ENCODE measurements at regions not wholly inside any gene's neighbourhood (a gene's known extent, or its start where the extent isn't known, plus 50 kb on each side); places are given as distances from the start of the nearest gene placed in this dataset.

DNA sequence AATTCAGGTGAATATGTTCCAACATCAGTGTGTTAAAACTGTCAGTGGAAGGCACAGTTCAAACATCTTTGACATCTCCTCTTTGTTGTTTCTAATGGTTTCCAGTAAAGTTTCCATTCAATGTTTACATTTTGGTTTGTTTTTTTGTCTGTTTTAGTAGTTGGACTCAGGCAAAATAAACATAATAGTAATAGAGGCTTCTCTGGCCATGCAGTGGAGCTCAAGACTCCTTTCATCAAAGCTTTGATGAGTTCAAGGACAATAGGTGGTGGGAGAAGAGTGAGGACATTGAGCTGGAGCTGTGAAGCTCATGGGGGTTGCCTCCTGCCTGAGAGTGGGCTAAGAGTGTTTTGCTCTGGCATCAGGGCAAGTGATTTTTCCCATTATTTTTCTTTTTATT is 1853.7 kb upstream of the CELF4 start:
- DNase-seq = no peak
- no peak for ATAC-seq
- TF ChIP-seq, protein P1, sequence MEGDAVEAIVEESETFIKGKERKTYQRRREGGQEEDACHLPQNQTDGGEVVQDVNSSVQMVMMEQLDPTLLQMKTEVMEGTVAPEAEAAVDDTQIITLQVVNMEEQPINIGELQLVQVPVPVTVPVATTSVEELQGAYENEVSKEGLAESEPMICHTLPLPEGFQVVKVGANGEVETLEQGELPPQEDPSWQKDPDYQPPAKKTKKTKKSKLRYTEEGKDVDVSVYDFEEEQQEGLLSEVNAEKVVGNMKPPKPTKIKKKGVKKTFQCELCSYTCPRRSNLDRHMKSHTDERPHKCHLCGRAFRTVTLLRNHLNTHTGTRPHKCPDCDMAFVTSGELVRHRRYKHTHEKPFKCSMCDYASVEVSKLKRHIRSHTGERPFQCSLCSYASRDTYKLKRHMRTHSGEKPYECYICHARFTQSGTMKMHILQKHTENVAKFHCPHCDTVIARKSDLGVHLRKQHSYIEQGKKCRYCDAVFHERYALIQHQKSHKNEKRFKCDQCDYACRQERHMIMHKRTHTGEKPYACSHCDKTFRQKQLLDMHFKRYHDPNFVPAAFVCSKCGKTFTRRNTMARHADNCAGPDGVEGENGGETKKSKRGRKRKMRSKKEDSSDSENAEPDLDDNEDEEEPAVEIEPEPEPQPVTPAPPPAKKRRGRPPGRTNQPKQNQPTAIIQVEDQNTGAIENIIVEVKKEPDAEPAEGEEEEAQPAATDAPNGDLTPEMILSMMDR (conservative IDR thresholded peaks at IDR 0.05; ENCODE audit: low read depth, low read length) = no peak
- TF ChIP-seq EZH2phosphoT487 (IDR thresholded peaks at IDR 0.05; ENCODE audit: borderline replicate concordance, low read length) (no peak), EZH2 (IDR thresholded peaks at IDR 0.05; ENCODE audit: low read length, unreplicated experiment) (no peak)
- Histone ChIP-seq H4K20me1 (ENCODE audit: low read length) (no peaks in the 10 kb centered on the region), H3F3A (ENCODE audit: low read length, unreplicated experiment) (no peaks in the 10 kb centered on the region), H3K4me1 (ENCODE audit: insufficient read depth, low read length) (no peaks in the 10 kb centered on the region), H3K36me3 (ENCODE audit: low read depth, low read length) (no peaks in the 10 kb centered on the region), H3K4me3 (ENCODE audit: low read length) (no peak overlapping the region), H3K4me2 (ENCODE audit: low read length) (no peak overlapping the region), H3K27me3 (ENCODE audit: low read length) (no peaks in the 10 kb centered on the region), H3K9me3 (ENCODE audit: low read length) (no peaks in the 10 kb centered on the region), H3K9ac (ENCODE audit: low read length) (no peak overlapping the region), H3K9me2 (replicated peaks; ENCODE audit: low read length) (no peaks in the 10 kb centered on the region), H3K27ac (ENCODE audit: low read length) (no peak overlapping the region), H2AFZ (ENCODE audit: low read length) (no peak overlapping the region), H3K79me2 (ENCODE audit: low read length) (no peaks in the 10 kb centered on the region)
- POLR2A ChIA-PET (ENCODE audit: unreplicated experiment) = no interaction called here
- CTCF ChIA-PET = no interaction called here
- BruUV-seq (replicated peaks) = no TSS peak
- intact Hi-C loops (cut with micrococcal nuclease) = no loop called here

DNA sequence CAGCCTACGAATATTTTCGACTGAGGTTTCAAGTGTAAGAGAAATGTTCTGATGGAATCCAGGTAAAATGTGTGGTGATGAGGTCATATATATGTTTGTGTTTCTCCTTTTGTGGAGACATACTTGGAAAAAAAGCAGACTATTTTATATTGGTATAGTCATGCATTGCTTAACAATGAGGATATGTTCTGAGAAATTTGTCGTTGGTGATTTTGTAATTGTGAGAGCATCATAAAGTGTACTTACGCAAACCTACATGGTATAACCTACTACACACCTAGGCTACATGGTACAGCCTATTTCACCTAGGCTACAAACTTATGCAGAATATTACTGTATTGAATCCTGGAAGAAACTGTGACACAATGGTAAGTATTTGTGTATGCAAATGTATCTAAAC is 1849.9 kb upstream of the CELF4 start:
- ATAC-seq (no peak), DNase-seq (no peak)
- peaks cover 3% of the 10 kb centered on the region; the same call in 1 of the 2 replicates for H3K4me1 ChIP-seq (ENCODE audit: insufficient read depth, low read length)
- no peaks in the 10 kb centered on the region for H3K9me3 ChIP-seq (ENCODE audit: low read length)
- no peak overlapping the region for H3K27ac ChIP-seq (ENCODE audit: low read length)
- ChIA-PET CTCF (no interaction called here), POLR2A (ENCODE audit: unreplicated experiment) (no interaction called here)
- H3K36me3 ChIP-seq (ENCODE audit: low read depth, low read length) = no peaks in the 10 kb centered on the region
- intact Hi-C loops (cut with micrococcal nuclease) = loop anchor here (2.0 kb wide), 1 partner anchor 33 kb away; no protein-coding TSS in a partner anchor
- no peaks in the 10 kb centered on the region for H4K20me1 ChIP-seq (ENCODE audit: low read length)
- no peak overlapping the region for H3K4me2 ChIP-seq (ENCODE audit: low read length)
- H3K9me2 ChIP-seq (replicated peaks; ENCODE audit: low read length) = no peaks in the 10 kb centered on the region
- H3K9ac ChIP-seq (ENCODE audit: low read length) = no peak overlapping the region
- no peak for TF ChIP-seq EZH2 (IDR thresholded peaks at IDR 0.05; ENCODE audit: low read length, unreplicated experiment)
- TF ChIP-seq EZH2phosphoT487 (IDR thresholded peaks at IDR 0.05; ENCODE audit: borderline replicate concordance, low read length) = no peak
- TF ChIP-seq, protein P1 (conservative IDR thresholded peaks at IDR 0.05; ENCODE audit: low read depth, low read length) = no peak
- H3K79me2 ChIP-seq (ENCODE audit: low read length) = no peaks in the 10 kb centered on the region
- H3K4me3 ChIP-seq (ENCODE audit: low read length) = no peak overlapping the region
- H3F3A ChIP-seq (ENCODE audit: low read length, unreplicated experiment) = no peaks in the 10 kb centered on the region
- H2AFZ ChIP-seq (ENCODE audit: low read length) = no peak overlapping the region
- BruUV-seq (replicated peaks) = no TSS peak
- H3K27me3 ChIP-seq (ENCODE audit: low read length) = no peaks in the 10 kb centered on the region

DNA sequence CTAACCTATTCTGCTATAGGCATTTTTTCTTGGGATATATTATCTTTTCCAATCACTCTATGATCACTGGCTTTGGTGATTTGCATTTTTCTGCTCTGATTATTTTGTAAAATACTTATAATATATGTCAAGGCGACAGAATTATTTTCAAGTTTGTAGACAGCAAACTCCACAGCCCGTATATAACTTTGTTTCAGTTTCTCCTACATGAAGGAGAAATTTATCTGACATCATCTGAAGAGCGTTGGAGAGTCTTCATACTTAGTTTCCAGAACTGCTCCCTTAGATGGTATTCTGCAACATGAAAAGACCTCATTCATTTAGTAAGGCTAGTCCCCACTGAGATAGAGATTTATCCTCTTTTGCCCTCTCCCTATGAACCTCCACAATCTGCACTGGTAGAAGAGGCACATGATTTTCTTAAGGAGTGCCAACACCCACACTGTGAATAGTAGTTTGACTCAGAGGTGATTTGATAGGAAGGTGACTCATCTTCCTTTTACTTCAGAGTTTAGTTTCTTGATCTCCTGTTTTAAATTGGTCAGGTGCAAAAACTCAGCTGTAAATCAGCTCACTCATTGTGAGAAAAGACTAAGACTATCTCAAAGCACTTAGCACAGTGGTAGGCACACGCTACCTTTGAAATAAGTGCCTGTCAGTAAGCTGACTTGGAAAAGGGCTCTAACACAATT is 1848.6 kb upstream of the CELF4 start:
- Histone ChIP-seq H3K4me3 (ENCODE audit: low read length) (no peak overlapping the region), H3K79me2 (ENCODE audit: low read length) (no peaks in the 10 kb centered on the region), H3K9me3 (ENCODE audit: low read length) (no peaks in the 10 kb centered on the region), H2AFZ (ENCODE audit: low read length) (no peak overlapping the region), H3K9me2 (replicated peaks; ENCODE audit: low read length) (no peaks in the 10 kb centered on the region), H3K9ac (ENCODE audit: low read length) (no peak overlapping the region), H3F3A (ENCODE audit: low read length, unreplicated experiment) (no peaks in the 10 kb centered on the region), H3K27ac (ENCODE audit: low read length) (no peak overlapping the region), H3K4me1 (ENCODE audit: insufficient read depth, low read length) (peaks cover 3% of the 10 kb centered on the region; the same call in 1 of the 2 replicates), H4K20me1 (ENCODE audit: low read length) (no peaks in the 10 kb centered on the region), H3K4me2 (ENCODE audit: low read length) (0 out of 2 replicates have a peak overlapping the region, but pooled peaks have one; percentile 19), H3K36me3 (ENCODE audit: low read depth, low read length) (no peaks in the 10 kb centered on the region), H3K27me3 (ENCODE audit: low read length) (no peaks in the 10 kb centered on the region)
- ChIA-PET POLR2A (ENCODE audit: unreplicated experiment) (no interaction called here), CTCF (no interaction called here)
- ATAC-seq (peak; percentile 96), DNase-seq (peak; percentile 58)
- intact Hi-C loops (cut with micrococcal nuclease) = loop anchor here (2.0 kb wide), 1 partner anchor 35 kb away; no protein-coding TSS in a partner anchor
- no peak for TF ChIP-seq EZH2phosphoT487 (IDR thresholded peaks at IDR 0.05; ENCODE audit: borderline replicate concordance, low read length)
- BruUV-seq (replicated peaks) = no TSS peak
